NCI-H226 (cell line): ENCODE measurements at regions not wholly inside any gene's neighbourhood (a gene's known extent, or its start where the extent isn't known, plus 50 kb on each side); places are given as distances from the start of the nearest gene placed in this dataset.
A peak's percentile ranks its signal among the peaks of the same experiment; 100 is the strongest.

Source experiments
- DNase-seq: peaks from one replicate; pipeline ENCODE4 v3.0.0-alpha.2; 2015

GRCh38 chr12:107322063-107322462 lies 228.7 kb upstream of the CRY1 start:
- no peak for DNase-seq

DNA sequence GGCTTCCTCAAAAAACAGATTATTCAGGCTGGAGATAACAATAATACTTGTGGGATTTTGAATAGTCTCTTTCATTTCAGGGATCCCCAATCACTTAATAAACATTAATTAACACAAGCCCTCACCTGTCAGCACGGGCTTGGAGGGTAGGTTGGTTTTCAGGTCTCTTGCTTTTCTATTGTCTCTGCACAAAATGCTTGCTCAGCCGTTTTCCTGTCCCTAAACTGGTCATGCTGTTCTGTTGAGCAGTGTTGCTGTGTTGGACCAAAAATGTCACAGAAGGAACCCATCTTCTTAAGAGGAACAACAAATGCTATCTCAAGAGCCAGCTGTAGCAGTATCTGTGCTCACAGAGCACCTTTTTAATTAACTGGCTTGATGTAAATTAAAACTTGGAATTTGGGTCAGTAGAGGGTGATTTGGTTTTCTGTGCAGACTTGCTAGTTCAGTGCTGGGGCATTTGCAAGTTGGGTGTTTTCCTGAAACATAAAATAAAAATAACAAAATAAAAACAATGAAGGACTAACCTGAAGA lies 231.8 kb upstream of the CRY1 start:
- no peak for DNase-seq

- no peak for DNase-seq
These were observed 232.9 kb upstream of the CRY1 start for GRCh38 chr12:107326237-107326636.

GRCh38 chr12:107327651-107328182 lies 234.4 kb upstream of the CRY1 start:
- DNase-seq, result no peak

- DNase-seq, result peak; percentile 69
These were observed 235.2 kb upstream of the CRY1 start for GRCh38 chr12:107328442-107329133.

- peak; percentile 24 for DNase-seq
These were observed 236.4 kb upstream of the CRY1 start for GRCh38 chr12:107329569-107330324.

GRCh38 chr12:107330831-107331431 lies 237.6 kb upstream of the CRY1 start:
- no peak for DNase-seq

DNA sequence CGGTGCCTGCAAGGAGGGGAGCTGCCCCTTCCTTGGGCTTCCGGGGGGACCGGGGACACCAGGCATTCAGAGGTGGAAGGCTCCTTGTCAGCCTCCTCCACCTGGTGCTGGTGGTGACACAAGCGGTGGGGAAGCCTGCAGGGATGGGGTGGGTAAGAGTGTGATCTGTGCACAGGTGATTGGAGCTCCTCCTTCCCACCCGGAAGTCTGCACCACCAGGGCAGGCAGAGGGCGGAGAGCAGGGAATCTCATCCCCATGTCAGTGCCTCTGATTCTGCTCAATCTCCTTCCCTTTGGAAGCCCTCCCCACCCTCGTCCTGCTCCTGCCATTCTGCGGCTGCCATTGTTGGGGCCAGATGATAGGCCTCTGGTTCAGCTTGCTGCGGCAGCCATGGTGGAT lies 238.1 kb upstream of the CRY1 start:
- DNase-seq, result no peak

DNA sequence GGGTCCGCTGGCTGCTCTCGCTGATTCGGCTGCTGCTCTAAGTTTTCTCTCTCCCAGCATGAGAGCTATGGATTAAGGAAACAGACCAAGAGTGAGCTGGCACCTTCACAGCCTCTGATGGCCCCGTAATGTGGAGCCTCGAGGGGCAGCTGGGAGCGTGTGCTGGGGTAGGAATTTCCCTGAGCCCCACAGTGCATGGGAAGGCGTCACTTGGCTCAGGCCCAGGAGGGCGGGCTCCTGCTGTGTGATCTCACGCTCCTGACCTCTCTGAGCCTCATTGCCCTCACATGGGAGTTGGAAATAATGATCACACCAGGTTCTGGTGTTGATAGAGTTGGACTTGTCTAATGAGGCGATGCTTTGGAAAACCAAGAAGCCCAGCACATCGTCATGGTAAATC lies 238.6 kb upstream of the CRY1 start:
- no peak for DNase-seq

- DNase-seq, result no peak
These were observed 239.4 kb upstream of the CRY1 start for GRCh38 chr12:107332743-107333142.

- no peak for DNase-seq
These were observed 242.6 kb upstream of the CRY1 start for GRCh38 chr12:107335802-107336570.

- no peak for DNase-seq
These were observed 243.3 kb upstream of the CRY1 start for GRCh38 chr12:107336695-107337094.

- peak; percentile 83 for DNase-seq
These were observed 244.2 kb upstream of the CRY1 start for GRCh38 chr12:107337346-107338095.

DNA sequence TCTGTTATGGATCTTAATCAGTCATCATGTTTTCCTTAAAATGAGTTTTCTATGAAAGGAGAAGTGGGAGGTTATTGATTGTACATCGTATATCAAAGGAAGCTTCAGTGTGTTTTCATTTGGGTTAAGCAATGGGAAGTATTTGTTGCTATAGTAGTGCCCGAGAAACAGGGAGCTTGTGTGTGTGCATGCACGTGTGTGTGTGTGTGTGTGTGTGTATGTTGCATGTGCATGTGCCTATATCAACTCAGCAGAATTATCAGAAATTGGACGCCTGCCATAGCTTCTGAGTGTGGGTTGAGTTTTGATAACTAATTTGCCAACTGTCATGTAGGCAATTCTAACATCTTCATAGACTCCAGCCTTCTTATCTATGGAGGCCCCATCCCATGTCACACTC lies 246.1 kb upstream of the CRY1 start:
- DNase-seq, result peak; percentile 40

DNA sequence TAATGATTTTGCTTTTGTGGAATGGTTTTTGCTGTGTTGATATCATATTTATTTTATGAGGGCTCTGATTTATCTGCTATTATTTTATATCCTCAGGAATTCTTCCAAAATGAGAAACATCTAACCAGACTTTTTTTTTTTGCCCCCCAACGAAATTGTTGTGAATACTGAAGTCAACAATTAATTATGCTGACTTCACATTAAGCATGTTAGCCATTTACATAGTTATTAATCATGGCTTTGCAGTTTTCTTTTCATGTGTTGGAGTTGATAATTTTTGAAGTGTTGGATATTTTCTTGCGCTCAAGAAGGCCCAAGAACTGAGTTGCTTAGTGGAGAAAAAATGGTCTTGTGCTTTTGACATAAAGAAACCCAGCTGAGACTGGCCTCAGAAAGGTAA lies 246.6 kb upstream of the CRY1 start:
- no peak for DNase-seq

GRCh38 chr12:107340898-107341297 lies 247.5 kb upstream of the CRY1 start:
- DNase-seq, result no peak

DNA sequence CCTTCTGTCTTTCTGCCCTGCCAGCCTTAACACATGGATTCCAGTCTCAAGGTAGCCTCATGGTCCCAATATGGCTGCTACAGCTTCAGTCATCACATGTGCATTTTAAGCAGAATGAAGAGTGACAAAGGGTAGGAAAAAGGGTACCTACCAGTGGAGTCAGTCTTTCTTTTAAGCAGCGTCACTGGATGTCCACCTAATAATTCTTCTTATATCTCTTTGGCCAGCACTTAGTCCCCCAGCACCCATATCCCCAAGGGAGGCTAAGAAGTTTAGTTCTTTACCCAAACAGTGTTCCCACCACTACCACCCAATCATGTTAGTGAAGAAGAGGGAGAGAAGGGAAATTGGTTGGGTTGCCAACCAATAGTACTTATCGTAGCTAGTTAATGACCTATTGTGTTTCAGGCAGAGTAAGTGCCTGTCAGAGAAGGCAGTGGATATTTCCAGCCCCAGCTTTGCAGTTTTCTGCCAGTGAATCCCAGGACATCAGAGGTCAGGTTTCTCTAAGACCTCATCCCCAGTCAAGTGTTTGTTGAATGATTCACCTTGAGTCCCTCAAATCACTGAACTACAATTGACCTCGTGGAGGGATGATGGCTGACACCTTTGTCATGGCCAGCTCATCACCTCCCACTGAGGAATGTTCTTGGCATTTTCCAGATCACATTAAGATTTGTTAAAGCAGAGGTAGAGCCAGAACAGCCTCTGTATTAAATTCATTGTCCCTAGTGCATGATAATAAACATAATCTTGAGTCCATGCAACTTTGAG lies 250.9 kb upstream of the CRY1 start:
- DNase-seq, result peak; percentile 93

DNA sequence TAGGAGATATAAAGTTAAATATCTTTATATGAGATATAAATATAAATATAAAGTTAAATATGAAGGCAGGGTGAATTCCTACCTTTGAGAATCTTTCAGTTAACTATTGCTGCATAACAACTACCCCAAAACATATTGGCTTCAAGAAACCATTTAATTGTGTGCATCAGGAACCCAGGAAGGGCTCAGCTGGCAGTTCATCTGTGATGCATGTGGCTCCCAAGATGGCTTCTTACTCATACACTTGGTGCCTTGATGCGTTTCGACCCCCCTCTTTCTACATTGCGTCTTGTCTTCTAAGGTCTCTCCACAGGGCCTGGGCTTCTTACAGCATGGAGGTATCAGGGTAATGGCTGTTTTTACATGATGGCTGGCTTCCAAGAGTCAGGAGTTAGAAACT lies 253.9 kb upstream of the CRY1 start:
- no peak for DNase-seq

- peak; percentile 95 for DNase-seq
These were observed 255.8 kb upstream of the CRY1 start for GRCh38 chr12:107349008-107349747.

GRCh38 chr12:107349839-107350238 lies 256.5 kb upstream of the CRY1 start:
- no peak for DNase-seq

DNA sequence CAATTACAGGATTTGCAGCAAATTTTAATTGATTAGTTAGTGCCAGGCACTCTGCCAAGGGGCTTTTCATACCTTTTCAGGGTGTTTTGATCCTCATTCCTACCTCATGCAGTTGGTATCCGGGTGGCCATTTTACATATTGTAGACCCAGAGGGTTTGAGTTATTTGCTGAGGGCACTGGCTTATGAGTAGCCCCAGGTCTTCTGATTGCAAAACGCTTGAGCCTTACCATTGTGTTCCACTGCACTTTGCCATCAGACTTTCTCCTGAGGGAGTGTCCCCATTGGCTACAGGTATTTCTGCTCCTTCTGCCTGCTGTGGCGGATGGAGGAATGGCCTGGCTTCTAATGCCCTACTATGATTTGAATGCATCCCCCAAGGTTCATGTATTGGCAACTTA lies 257.8 kb upstream of the CRY1 start:
- DNase-seq, result no peak
